ENCODE measurements at regions not wholly inside any gene's neighbourhood (a gene's known extent, or its start where the extent isn't known, plus 50 kb on each side); places are given as distances from the start of the nearest gene placed in this dataset.

DNA sequence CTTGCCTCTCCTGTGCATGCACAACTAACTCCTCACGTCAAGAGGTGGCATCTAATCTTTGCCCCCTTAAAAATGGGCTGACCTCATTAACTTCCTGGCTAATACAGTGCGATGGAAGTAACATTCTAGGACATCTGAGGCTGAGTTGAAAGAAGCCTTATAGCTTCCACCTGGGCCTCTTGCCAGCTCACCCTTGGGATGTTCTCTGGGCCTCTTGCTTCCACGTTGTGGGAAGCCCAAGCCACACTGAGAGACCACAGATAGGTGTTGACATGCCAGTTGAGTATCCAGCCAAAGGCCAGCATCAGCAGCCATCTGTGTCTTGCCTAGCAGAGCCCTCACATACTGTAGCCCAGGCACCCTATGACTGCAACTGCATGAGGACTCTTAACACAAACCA is 60.8 kb upstream of the GDF10 start:
- TF ChIP-seq, protein P1, sequence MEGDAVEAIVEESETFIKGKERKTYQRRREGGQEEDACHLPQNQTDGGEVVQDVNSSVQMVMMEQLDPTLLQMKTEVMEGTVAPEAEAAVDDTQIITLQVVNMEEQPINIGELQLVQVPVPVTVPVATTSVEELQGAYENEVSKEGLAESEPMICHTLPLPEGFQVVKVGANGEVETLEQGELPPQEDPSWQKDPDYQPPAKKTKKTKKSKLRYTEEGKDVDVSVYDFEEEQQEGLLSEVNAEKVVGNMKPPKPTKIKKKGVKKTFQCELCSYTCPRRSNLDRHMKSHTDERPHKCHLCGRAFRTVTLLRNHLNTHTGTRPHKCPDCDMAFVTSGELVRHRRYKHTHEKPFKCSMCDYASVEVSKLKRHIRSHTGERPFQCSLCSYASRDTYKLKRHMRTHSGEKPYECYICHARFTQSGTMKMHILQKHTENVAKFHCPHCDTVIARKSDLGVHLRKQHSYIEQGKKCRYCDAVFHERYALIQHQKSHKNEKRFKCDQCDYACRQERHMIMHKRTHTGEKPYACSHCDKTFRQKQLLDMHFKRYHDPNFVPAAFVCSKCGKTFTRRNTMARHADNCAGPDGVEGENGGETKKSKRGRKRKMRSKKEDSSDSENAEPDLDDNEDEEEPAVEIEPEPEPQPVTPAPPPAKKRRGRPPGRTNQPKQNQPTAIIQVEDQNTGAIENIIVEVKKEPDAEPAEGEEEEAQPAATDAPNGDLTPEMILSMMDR (IDR thresholded peaks at IDR 0.05) = no peak
- TF ChIP-seq EP300 (IDR thresholded peaks at IDR 0.05) = no peak

All from sigmoid colon (tissue), 4 donors.